Left lung (tissue), 4 donors: ENCODE measurements at regions not wholly inside any gene's neighbourhood (a gene's known extent, or its start where the extent isn't known, plus 50 kb on each side); places are given as distances from the start of the nearest gene placed in this dataset.

Source experiments
- ATAC-seq: fragments of 200-7000 bp; cut with Tn5 transposase; one replicate; pipeline ENCODE4 v1.9.1; 2020; ENCODE audit warnings: moderate library complexity
- DNase-seq, 4 donors: peaks; one replicate each; pipeline ENCODE4 v3.0.0-alpha.2; 2013 to 2020
- H3K27ac ChIP-seq, 2 donors: fragments of 200-600 bp; sonication (generic) in 1 of 2; one replicate each; pipeline versions ENCODE4 v1.5.0 to v1.8.0; 2020 to 2021
- H3K27me3 ChIP-seq, 2 donors: fragments of 200-600 bp; sonication (generic) in 1 of 2; one replicate each; pipeline versions ENCODE4 v1.5.0 to v1.8.0; 2020 to 2021
- H3K36me3 ChIP-seq, 2 donors: fragments of 200-600 bp; sonication (generic) in 1 of 2; one replicate each; pipeline versions ENCODE4 v1.5.0 to v1.8.0; 2020 to 2021
- H3K4me1 ChIP-seq, 2 donors: fragments of 200-600 bp; one replicate each; pipeline ENCODE4 v1.8.0; 2021
- H3K4me3 ChIP-seq, 2 donors: fragments of 200-600 bp; sonication (generic) in 1 of 2; one replicate each; pipeline versions ENCODE4 v1.5.0 to v1.8.0; 2020 to 2021; ENCODE audit warnings: mild to moderate bottlenecking in 1 of 2
- H3K9me3 ChIP-seq, 2 donors: fragments of 200-600 bp; sonication (generic) in 1 of 2; one replicate each; pipeline versions ENCODE4 v1.5.0 to v1.8.0; 2020 to 2021
- CTCF ChIP-seq, 2 donors: fragments of 200-600 bp; sonication (generic) in 1 of 2; IDR thresholded peaks; one replicate each; pipeline versions ENCODE4 v1.5.0 to v1.8.0; 2021; ENCODE audit warnings: antibody characterized with exemption in 2 of 2
- intact Hi-C, 2 donors: fragments of 100-400 bp; cut with DNase I; formaldehyde crosslinking; loops; one replicate each; pipeline versions ENCODE4 v1.11.2 to v1.14.2; 2022
- donor health status: DM: no; HTN: yes; CAD: no.
- donor health status: DM: no; HTN: no; CAD: no.

GRCh38 chr14:65187421-65188049 lies 85.2 kb upstream of the MAX start:
- H3K27me3 ChIP-seq: no peaks in the 10 kb centered on the region
- no peak overlapping the region for H3K27ac ChIP-seq
- peaks cover 0 to 3% of the 10 kb centered on the region in 2 donors for H3K9me3 ChIP-seq
- intact Hi-C loops: no loop called here
- DNase-seq: no peak
- H3K4me1 ChIP-seq: no peaks in the 10 kb centered on the region
- no peaks in the 10 kb centered on the region for H3K36me3 ChIP-seq
- ATAC-seq: no peak
- H3K4me3 ChIP-seq: no peak overlapping the region
- no peak for TF ChIP-seq CTCF (IDR thresholded peaks at IDR 0.05)

- Histone ChIP-seq H3K27me3 (no peaks in the 10 kb centered on the region), H3K9me3 (no peaks in the 10 kb centered on the region), H3K36me3 (no peaks in the 10 kb centered on the region), H3K4me3 (no peak overlapping the region), H3K4me1 (no peaks in the 10 kb centered on the region), H3K27ac (no peak overlapping the region)
- ATAC-seq (no peak), DNase-seq (no peak)
- intact Hi-C loops: no loop called here
- no peak for TF ChIP-seq CTCF (IDR thresholded peaks at IDR 0.05)
Measured at GRCh38 chr14:65190312-65190711, 88.0 kb upstream of the MAX start.

- no peak for TF ChIP-seq CTCF (IDR thresholded peaks at IDR 0.05)
- Histone ChIP-seq H3K27me3 (no peaks in the 10 kb centered on the region), H3K4me1 (no peaks in the 10 kb centered on the region), H3K9me3 (no peaks in the 10 kb centered on the region), H3K27ac (no peak overlapping the region), H3K4me3 (no peak overlapping the region), H3K36me3 (no peaks in the 10 kb centered on the region)
- intact Hi-C loops: no loop called here
- no peak for ATAC-seq
- no peak for DNase-seq
Measured at GRCh38 chr14:65191716-65192115, 89.4 kb upstream of the MAX start.

- H3K9me3 ChIP-seq: no peaks in the 10 kb centered on the region
- intact Hi-C loops: no loop called here
- no peak overlapping the region for H3K27ac ChIP-seq
- H3K4me1 ChIP-seq: no peaks in the 10 kb centered on the region
- H3K36me3 ChIP-seq: no peaks in the 10 kb centered on the region
- no peak for TF ChIP-seq CTCF (IDR thresholded peaks at IDR 0.05)
- DNase-seq (no peak), ATAC-seq (no peak)
- H3K4me3 ChIP-seq: no peak overlapping the region
- H3K27me3 ChIP-seq: no peaks in the 10 kb centered on the region
Measured at GRCh38 chr14:65192686-65193085, 90.4 kb upstream of the MAX start.

DNA sequence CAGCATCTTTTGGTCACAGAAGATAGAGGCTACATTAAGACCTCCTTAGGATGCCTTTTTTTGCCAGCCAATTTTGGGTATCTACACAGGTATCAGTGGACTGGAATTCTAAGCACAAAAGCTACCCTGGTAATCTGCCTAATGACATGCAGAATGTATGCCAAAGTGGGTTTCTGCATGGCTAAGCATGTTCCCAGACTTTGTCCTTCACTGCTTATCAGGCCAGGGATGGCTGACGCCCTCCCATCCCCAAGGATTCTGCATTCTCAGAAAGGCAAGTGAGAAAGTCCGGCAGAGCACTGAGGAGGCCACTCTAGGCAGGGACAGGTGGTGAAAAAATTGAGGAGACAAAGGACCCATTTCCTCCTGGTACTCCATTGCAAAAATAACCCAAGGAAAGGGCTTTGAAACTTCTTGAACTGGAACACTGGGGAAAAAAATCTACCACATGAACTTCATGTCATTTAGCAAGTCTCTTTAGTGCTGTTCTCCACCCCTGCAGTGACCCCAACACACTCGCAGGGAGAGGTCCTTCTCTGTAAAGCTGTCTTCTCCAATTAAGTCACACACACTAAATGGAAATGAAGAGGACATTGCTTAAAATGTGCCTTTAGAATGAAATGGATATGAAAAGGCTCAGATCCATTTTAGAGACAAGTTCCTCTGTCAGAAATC lies 91.7 kb upstream of the MAX start:
- intact Hi-C loops: no loop called here
- ATAC-seq: no peak
- Histone ChIP-seq H3K27ac (no peak overlapping the region), H3K4me1 (no peaks in the 10 kb centered on the region), H3K9me3 (no peaks in the 10 kb centered on the region), H3K27me3 (no peaks in the 10 kb centered on the region), H3K36me3 (no peaks in the 10 kb centered on the region), H3K4me3 (no peak overlapping the region)
- no peak for TF ChIP-seq CTCF (IDR thresholded peaks at IDR 0.05)
- no peak for DNase-seq
